Right lobe of liver (tissue), 4 donors: ENCODE measurements at regions not wholly inside any gene's neighbourhood (a gene's known extent, or its start where the extent isn't known, plus 50 kb on each side); places are given as distances from the start of the nearest gene placed in this dataset.

ENCODE experiments used
- CTCF ChIP-seq, 4 donors: fragments of 200-600 bp in 3 of 4; fragments of 450-650 bp in 1 of 4; IDR thresholded peaks; one replicate each; pipeline versions ENCODE4 v1.5.1 to v1.8.0; 2016 to 2022; ENCODE audit warnings: antibody characterized with exemption in 4 of 4, mild to moderate bottlenecking in 2 of 4
- POLR2A ChIP-seq: fragments of 450-650 bp; IDR thresholded peaks from one replicate; pipeline ENCODE4 v1.6.1; 2017; ENCODE audit warnings: antibody characterized with exemption, mild to moderate bottlenecking
- donor health status: DM: no; HTN: no; CAD: no.
- donor health status: DM: no; HTN: no; CAD: no.
- donor health status: DM: no; HTN: yes; CAD: no.

DNA sequence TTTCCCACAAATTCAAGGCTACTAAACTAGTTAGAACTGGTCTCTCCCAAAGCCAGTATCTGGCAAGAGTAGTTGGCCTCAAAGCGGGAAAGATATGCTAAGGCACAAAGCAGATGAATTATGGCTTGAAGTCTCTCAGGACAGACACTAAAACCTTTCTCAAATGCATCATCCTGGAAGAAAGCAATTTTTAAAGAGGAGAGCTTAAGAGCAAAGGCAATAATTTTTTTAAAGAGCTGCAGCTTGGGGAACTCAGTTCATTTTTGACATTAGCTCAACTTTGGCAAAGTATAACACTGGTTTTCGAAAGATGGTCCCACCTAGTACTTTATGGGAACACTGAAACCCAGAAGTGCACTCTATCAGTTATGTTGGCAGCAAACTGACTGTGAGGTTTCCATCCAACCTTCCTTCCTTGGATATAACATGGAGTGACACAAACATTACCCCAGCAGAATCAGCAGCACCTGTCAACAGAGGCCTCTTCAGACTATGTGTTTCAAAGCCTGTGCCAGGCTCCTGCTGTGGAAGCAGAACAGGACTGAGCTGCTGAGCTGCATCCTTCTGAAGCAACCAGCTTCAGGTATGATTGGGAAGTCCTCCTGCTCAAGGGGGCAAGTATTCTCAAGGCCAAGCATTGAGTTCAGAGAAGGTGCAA is 852.3 kb upstream of the HS3ST5 start:
- no peak for TF ChIP-seq CTCF (IDR thresholded peaks at IDR 0.05)
- no peak for TF ChIP-seq POLR2A
